Right atrium auricular region (tissue), 2 donors: ENCODE measurements at regions not wholly inside any gene's neighbourhood (a gene's known extent, or its start where the extent isn't known, plus 50 kb on each side); places are given as distances from the start of the nearest gene placed in this dataset.
"Not testable (repeated sequence)": the region's sequence is repeated elsewhere in the genome, so short reads cannot be mapped to it uniquely, and the experiment has no call there.

ENCODE experiments used
- DNase-seq: peaks from one replicate; pipeline ENCODE4 v3.0.0-alpha.2; 2019; ENCODE audit warnings: low spot score
- H3K27ac ChIP-seq, 2 donors: fragments of 200-600 bp; sonication (generic); 1 replicate in 1 of 2; 2 replicates in 1 of 2; pipeline ENCODE4 v1.5.1; 2016 to 2019
- H3K27me3 ChIP-seq, 2 donors: fragments of 200-600 bp; sonication (generic); one replicate each; pipeline versions ENCODE4 v1.5.1 to v1.6.0; 2017 to 2019
- H3K36me3 ChIP-seq: fragments of 200-600 bp; sonication (generic); one replicate; pipeline ENCODE4 v1.5.1; 2016
- H3K4me1 ChIP-seq, 2 donors: fragments of 200-600 bp; sonication (generic); one replicate each; pipeline versions ENCODE4 v1.5.1 to v1.6.0; 2017 to 2019
- H3K4me3 ChIP-seq, 2 donors: fragments of 200-600 bp; sonication (generic); 1 replicate in 1 of 2; 2 replicates in 1 of 2; pipeline ENCODE4 v1.5.1; 2017 to 2019; ENCODE audit warnings: mild to moderate bottlenecking in 1 of 2, moderate library complexity in 1 of 2
- H3K9me3 ChIP-seq, 2 donors: fragments of 200-600 bp; sonication (generic); one replicate each; pipeline ENCODE4 v1.5.1; 2019
- TF ChIP-seq, protein P1 (sequence below), 2 donors: fragments of 200-600 bp; sonication (generic); IDR thresholded peaks; one replicate each; pipeline ENCODE4 v1.5.1; 2019; ENCODE audit warnings: antibody characterized with exemption in 2 of 2

DNA sequence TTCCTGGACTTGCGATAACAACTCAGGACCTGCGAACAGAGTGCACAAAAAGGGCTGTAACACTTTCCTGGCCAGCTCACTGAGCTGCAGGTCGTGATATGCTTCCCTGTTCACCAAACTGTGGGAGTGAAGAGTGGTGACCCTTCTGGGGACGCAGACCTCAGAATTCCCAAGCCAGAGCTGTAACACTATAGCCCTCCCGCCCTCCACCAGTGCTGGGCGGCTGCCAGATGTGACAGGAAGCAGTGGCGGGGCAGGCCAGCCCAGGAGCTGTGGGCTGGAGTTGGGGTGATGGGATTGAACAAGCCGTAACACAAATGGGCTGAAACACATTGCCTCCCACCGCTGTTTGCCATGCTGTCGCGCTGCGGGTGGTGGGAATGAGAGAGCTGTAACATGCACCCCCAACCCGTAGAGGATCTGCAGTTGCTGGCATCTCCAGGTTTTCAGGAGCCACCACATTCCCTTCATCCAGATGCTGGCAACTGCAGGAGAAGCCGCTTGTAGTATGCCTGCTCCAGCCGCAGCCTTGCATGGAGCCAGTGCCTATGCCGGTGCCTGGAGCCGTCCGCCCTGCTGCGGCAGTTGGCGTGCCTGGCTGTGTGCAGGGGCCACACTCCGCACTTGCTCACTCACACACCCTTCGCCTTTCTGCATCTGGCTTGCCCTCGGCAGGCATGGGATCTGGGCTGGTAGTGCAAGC is 145.8 kb downstream of the GPCPD1 start:
- no peak overlapping the region for H3K27ac ChIP-seq
- TF ChIP-seq, protein P1, sequence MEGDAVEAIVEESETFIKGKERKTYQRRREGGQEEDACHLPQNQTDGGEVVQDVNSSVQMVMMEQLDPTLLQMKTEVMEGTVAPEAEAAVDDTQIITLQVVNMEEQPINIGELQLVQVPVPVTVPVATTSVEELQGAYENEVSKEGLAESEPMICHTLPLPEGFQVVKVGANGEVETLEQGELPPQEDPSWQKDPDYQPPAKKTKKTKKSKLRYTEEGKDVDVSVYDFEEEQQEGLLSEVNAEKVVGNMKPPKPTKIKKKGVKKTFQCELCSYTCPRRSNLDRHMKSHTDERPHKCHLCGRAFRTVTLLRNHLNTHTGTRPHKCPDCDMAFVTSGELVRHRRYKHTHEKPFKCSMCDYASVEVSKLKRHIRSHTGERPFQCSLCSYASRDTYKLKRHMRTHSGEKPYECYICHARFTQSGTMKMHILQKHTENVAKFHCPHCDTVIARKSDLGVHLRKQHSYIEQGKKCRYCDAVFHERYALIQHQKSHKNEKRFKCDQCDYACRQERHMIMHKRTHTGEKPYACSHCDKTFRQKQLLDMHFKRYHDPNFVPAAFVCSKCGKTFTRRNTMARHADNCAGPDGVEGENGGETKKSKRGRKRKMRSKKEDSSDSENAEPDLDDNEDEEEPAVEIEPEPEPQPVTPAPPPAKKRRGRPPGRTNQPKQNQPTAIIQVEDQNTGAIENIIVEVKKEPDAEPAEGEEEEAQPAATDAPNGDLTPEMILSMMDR (IDR thresholded peaks at IDR 0.05), result no peak
- no peaks in the 10 kb centered on the region for H3K27me3 ChIP-seq
- no peak overlapping the region for H3K4me3 ChIP-seq
- H3K9me3 ChIP-seq, result peaks cover 0 to 3% of the 10 kb centered on the region in 2 donors
- no peak for DNase-seq
- H3K4me1 ChIP-seq, result no peaks in the 10 kb centered on the region
- no peaks in the 10 kb centered on the region for H3K36me3 ChIP-seq

DNA sequence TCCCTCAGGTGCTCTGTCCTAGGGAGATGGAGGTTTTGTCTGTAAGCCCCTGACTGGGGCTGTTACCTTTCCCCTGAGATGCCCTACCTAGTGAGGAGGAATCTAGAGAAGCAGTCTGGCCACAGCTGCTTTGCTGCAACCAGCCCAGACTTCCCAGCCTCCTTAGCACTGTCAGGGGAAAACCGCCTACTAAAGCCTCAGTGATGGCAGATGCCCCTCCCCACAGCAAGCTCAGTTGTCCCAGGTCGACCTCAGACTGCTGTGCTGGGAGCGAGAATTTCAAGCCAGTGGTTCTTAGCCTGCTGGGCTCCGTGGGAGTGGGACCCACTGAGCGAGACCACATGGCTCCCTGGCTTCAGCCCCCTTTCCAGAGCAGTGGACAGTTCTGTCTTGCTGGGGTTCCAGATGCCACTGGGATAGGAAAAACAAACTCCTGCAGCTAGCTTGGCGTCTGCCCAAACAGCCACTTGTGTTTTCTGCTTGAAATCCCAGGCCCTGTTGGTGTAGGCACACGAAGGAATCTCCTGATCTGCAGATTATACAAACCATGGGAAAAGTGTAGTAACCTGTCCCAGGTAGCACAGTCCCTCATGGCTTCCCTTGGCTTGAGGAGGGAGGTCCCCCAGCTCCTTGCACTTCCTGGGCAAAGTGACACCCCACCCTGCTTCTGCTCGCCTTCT is 146.4 kb upstream of the PROKR2 start:
- TF ChIP-seq, protein P1 (IDR thresholded peaks at IDR 0.05), result no peak
- no peak for DNase-seq
- Histone ChIP-seq H3K27me3 (no peaks in the 10 kb centered on the region), H3K27ac (no peak overlapping the region), H3K36me3 (no peaks in the 10 kb centered on the region), H3K9me3 (peaks cover 0 to 8% of the 10 kb centered on the region in 2 donors), H3K4me3 (no peak overlapping the region), H3K4me1 (no peaks in the 10 kb centered on the region)

DNA sequence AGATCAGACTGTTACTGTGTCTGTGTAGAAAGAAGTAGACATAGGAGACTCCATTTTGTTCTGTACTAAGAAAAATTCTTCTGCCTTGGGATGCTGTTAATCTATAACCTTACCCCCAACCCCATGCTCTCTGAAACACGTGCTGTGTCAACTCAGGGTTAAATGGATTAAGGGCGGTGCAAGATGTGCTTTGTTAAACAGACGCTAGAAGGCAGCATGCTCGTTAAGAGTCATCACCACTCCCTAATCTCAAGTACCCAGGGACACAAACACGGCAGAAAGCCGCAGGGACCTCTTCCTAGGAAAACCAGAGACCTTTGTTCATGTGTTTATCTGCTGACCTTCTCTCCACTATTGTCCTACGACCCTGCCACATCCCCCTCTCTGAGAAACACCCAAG is 137.0 kb upstream of the PROKR2 start:
- H3K4me3 ChIP-seq, H3K27me3 ChIP-seq, H3K36me3 ChIP-seq, H3K27ac ChIP-seq, H3K4me1 ChIP-seq, DNase-seq, H3K9me3 ChIP-seq: not testable (repeated sequence)

DNA sequence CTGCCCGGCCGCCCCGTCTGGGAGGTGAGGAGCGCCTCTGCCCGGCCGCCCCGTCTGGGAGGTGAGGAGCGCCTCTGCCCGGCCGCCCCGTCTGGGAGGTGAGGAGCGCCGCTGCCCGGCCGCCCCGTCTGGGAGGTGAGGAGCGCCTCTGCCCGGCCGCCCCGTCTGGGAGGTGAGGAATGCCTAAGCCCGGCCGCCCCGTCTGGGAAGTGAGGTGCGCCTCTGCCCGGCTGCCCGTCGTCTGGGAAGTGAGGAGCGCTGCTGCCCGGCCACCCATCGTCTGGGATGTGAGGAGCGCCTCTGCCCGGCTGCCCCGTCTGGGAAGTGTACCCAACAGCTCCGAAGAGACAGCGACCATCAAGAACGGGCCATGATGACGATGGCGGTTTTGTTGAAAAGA is 136.6 kb upstream of the PROKR2 start:
- H3K27ac ChIP-seq, H3K36me3 ChIP-seq, H3K4me3 ChIP-seq, H3K27me3 ChIP-seq, DNase-seq, H3K9me3 ChIP-seq, H3K4me1 ChIP-seq: not testable (repeated sequence)

DNA sequence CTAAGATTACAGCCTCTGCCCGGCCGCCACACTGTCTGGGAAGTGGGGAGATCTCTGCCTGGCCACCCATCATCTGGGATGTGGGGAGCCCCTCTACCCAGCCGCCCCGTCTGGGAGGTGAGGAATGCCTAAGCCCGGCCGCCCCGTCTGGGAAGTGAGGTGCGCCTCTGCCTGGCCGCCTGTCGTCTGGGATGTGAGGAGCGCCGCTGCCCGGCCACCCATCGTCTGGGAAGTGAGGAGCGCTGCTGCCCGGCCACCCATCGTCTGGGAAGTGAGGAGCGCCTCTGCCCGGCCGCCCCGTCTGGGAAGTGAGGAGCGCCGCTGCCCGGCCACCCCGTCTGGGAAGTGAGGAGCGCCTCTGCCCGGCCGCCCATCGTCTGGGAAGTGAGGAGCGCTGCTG is 135.9 kb upstream of the PROKR2 start:
- not testable (repeated sequence) for H3K4me3 ChIP-seq, DNase-seq, H3K27ac ChIP-seq, H3K36me3 ChIP-seq, H3K27me3 ChIP-seq, H3K4me1 ChIP-seq, H3K9me3 ChIP-seq

DNA sequence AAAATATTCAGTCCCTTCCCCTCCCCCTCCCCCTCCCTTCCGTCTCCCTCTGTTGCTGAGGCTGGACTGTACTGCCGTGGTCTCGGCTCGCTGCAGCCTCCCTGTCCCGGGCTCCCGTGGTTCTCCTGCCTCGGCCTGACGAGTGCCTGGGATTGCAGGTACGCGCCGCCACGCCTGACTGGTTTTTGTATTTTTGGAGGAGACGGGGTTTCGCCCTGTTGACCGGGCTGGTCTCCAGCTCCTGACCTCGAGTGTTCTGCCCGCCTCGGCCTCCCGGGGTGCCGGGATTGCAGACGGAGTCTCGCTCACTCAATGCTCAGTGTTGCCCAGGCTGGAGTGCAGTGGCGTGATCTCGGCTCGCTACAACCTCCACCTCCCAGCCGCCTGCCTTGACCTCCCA is 135.5 kb upstream of the PROKR2 start:
- not testable (repeated sequence) for DNase-seq, H3K27ac ChIP-seq, H3K27me3 ChIP-seq, H3K4me1 ChIP-seq, H3K36me3 ChIP-seq, H3K9me3 ChIP-seq, H3K4me3 ChIP-seq

DNA sequence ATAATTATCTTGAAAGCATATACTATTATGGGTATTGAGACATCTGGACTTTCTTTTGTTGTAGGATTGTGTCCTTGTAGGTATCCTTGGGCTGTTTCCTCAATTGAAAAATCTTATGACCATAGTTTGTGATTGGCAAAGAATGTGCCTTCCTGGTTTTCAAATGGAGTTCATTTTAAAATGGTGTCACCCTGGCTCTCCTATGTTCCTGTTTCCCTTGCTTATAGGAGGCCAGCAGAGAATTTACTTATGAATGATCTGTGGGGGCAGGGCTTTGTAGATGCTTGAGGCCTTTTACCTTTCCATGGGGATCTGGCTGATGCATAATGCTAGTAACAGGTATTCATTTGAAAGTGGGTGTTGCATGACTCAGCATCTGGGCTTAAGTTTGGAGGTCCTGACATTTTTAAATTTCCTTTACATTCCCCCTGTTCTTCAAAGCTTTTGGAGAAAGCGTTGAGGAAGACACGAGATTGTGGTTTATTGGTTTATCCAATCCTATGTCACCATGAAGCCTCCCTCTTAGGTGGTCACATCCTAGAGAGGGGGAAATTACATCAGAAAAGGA is 135.0 kb upstream of the PROKR2 start:
- no peak for DNase-seq
- Histone ChIP-seq H3K27me3 (no peaks in the 10 kb centered on the region), H3K36me3 (no peaks in the 10 kb centered on the region), H3K4me1 (no peaks in the 10 kb centered on the region), H3K9me3 (no peaks in the 10 kb centered on the region), H3K4me3 (no peak overlapping the region), H3K27ac (no peak overlapping the region)
- TF ChIP-seq, protein P1 (IDR thresholded peaks at IDR 0.05), result no peak
